Hepatocyte (in vitro differentiated cells): ENCODE measurements at regions not wholly inside any gene's neighbourhood (a gene's known extent, or its start where the extent isn't known, plus 50 kb on each side); places are given as distances from the start of the nearest gene placed in this dataset.

ENCODE experiments used
- CTCF ChIP-seq: fragments of 200-600 bp; sonication (generic); IDR thresholded peaks from 2 replicates; pipeline ENCODE4 v1.5.1; 2016; ENCODE audit warnings: antibody characterized with exemption, mild to moderate bottlenecking; ENCODE audit not compliant: poor library complexity
- EZH2 ChIP-seq: fragments of 200-600 bp; sonication (generic); IDR thresholded peaks from 2 replicates; pipeline ENCODE4 v1.6.1; 2016; ENCODE audit warnings: antibody characterized with exemption, mild to moderate bottlenecking, borderline replicate concordance
- EZH2phosphoT487 ChIP-seq: fragments of 200-600 bp; sonication (generic); IDR thresholded peaks from one replicate; pipeline ENCODE4 v1.6.1; 2018; ENCODE audit warnings: antibody characterized with exemption, mild to moderate bottlenecking, low read depth, moderate library complexity; ENCODE audit not compliant: unreplicated experiment, severe bottlenecking

DNA sequence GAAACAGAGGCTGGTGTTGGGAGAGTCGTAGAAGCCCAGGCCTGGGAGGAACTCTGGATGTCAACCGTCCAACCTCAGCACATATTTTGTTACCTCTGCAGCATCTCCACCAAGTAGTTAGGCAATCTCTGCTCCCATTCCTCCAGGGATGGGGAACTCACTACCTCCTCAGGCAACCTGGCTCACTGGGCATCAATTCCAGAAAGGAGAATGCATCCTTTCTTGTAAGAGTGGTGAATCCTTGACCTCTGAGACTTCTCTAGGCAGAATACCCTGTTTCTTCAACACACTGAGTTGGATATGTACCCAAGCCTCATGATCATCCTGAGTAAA is 136.7 kb upstream of the ZMIZ1 start:
- TF ChIP-seq EZH2 (no peak), CTCF (no peak), EZH2phosphoT487 (no peak)
